ENCODE measurements at regions not wholly inside any gene's neighbourhood (a gene's known extent, or its start where the extent isn't known, plus 50 kb on each side); places are given as distances from the start of the nearest gene placed in this dataset.
A peak's percentile ranks its signal among the peaks of the same experiment; 100 is the strongest.
"Not testable (repeated sequence)": the region's sequence is repeated elsewhere in the genome, so short reads cannot be mapped to it uniquely, and the experiment has no call there.

DNA sequence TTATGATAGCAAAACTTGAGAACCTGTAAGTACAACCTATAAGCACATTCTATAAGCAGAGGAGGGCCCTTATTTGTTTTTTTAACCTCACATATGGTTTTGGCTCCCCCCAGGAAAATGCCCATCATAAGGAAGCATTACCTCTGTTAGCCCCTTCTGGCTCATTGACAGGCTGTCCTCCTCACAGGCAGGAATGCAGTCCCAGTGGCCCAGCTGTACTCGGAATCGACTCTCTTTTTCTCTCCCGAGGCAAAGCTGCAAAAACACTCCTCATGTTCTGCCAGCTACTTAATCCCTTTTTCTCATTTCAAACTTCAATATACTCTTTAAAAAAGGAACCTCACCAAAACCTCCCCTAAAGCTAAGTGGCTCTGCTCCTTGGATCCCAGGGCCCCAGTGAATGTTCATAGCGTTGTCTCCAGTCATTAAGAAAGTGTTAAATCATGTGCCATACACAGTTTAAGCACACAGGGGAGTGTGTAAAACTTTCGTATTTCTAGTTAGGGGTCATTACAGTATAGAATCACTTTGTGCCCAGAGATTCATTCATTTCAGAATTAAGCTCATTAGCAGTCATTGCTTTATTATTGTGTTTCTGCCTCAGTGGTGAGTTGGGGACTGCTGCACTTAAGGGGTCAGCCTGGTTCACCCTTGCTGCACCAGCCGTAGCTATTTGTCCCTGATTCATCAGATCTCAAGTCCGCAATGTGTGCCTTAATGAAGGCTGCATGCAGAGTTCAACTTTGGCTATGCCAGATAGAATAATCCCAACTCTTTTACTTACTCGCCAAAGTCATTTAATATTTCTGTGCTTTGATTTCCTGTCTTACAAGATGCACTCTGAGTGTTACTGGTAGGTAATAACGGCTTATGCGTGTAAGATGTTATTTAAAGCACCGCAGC, 57.6 kb downstream of the JRKL start:
- no peak for FAIRE-seq

DNA sequence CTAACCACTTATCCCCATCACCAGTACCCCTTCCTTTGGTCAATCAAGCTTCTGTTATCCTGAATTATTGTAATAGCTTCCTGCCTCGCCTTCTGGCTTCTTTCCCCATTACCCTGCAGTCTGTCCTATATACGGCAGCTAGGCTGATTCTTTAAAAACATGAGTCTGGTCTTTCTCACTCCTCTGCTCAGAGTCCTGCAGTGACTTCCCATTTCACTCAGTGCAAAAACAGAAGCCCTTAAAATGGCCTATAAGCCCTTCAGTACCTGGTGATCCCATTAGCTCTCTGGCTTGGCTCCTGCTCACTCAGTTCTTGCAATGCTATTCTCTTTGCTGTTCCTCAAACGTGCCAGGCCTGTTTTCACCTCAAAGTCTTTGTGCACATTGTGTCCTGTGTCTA, 58.4 kb downstream of the JRKL start:
- FAIRE-seq, result no peak

DNA sequence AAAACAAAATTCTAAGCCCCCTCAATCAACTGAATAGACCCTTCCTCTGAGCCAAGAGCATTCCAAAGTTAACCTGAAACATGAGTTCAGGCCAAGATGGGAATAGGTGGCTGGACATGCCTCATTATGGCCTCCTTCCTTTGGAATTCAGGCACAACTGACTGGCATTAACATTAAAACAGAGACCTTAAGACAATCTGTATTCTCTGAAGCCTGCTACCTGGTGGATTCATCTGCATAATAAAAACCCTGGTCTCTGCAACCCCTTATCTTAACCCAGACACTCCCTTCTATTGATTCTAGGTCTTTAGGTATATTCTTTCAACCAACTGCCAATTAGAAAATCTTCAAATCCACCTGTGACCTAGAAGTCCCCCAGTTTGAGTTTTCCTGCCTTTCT, 66.3 kb downstream of the JRKL start:
- no peak for FAIRE-seq

DNA sequence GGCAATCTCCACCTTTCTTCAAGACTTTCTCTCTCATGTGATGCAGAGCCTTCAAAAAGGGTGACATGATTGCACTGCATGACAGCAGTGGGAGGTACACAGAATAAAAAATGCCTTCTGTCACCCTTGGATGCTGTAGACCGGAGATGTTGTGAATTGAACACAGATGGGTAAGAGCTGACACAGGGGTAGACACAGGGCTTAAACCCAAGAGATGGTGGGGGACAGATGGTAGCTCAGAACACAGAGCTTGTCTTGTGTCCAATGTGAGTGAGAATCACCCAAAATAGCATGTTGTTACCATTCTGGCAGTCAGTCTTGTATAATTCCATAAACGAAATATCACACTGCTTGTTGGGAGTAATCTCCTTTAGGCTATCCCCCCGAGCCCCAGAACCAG, 69.9 kb downstream of the JRKL start:
- no peak for FAIRE-seq

DNA sequence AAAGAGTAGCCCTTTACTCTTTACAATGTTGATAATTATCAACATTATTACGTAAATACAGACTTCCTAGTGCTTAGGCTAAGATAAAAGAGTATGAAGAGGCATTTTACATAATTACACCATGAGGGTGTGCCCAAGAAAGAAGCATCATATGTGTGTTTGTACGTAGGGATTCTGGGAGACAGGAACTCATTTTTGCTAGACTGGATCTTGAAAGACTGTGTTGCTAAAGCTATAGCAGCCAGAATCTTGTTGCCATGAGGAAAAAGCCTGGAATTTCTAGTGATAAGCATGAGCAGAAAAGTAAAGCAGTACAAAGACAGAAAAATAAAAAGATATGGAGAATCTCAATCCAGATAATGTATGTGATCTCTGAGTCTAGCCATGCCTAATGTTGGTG, 72.1 kb downstream of the JRKL start:
- FAIRE-seq, result no peak

DNA sequence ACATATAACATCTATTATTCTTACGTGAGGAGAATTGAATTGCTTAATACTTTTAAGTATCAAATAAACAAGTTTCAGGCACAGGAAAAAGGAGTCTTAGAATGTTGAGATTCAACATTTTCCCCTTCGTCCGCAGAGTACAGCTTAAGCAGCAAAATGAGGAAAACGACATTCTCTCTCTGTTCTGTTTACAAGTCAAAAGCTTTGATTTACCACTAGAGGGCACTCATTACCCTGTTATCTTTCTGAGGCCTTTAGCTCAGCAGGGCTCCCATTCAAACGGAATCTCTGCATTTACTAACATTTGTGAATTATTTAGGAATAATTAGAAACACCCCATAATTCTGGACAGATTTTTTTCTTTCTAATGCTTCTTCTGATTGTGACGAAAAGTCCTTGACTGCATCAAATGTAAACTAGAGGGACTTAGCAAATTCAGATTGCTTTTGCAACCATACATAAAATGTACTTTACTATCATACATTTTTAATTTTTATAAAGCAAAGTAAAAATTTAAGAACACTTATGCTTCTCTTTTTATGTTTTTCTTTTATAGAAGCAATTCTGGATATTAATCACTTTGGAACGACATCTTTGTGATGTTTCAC, 75.0 kb downstream of the JRKL start:
- peak; percentile 79 for FAIRE-seq

DNA sequence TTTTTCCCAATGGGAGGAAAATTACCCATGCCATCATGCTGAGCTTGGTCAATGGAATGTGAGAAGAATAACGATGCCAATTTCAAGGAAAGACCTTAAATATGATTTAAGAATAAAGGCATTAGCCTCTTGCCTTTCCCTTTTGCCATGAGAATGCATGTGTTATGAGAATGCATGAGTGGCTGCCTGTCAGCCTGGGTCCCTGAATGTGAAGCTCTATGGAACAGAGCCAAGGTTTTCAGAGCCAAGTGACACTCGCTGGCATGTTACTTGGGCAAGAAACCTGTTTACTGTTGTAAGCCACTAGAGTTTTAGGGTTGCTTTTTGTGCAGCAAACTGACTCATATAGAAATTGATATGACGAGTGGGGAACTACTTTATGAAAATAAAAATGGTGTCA, 75.7 kb downstream of the JRKL start:
- no peak for FAIRE-seq

DNA sequence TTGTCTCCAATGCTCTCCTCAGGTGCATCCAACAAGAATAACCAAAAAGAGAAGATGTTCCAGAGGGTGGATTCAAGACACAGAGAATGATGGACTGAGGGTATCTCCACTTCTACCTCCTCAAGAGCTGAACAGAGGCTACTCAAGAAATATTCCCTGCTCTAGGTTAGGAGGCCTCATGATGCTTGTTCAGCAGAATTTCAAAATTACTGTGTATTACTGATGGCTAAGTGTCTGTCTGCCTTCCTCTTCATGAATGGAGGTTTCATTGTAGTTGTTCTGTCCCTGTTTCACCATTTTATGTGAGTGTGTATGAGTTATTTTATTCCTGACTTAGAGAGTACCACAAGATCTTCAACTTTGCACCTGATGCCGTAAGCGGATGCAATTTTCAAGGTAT, 76.8 kb downstream of the JRKL start:
- no peak for FAIRE-seq

DNA sequence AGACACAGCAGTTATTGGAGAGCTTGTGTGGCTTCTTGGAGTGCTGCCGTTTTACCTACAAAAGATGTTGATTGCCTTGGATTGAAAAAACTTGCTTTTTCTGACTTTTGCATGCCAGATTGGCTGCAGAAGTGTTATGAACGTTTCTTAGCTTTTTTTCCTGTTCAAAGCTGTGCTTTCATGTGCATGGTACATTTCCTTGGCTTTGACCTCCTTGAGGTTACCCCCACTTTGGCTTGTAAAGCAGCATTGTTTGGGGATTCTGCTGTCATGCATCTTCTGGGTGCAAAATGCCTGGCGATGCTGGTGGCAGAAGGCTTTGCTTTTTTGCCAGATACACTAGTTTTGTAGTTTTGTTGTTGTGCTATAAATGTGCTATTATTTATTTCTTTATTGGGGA, 80.0 kb downstream of the JRKL start:
- no peak for FAIRE-seq

DNA sequence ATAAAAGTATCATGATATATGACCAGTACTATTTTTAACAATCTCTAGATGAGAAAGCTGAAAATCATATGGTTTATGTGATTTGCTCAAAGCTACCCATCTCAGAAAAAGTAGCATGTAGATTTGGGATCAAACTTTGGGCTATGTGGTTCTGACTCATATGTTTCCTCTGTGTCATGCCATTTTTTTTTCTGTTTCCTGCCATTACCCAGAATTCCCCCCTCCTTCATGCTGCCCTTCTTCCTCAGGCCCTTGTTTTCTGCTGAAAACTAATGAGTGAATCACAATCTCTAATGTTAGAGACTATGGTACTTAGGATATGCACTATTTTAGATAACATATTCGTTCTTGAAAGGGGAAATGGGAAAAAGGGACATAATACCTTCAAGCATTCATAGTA, 80.7 kb downstream of the JRKL start:
- no peak for FAIRE-seq

DNA sequence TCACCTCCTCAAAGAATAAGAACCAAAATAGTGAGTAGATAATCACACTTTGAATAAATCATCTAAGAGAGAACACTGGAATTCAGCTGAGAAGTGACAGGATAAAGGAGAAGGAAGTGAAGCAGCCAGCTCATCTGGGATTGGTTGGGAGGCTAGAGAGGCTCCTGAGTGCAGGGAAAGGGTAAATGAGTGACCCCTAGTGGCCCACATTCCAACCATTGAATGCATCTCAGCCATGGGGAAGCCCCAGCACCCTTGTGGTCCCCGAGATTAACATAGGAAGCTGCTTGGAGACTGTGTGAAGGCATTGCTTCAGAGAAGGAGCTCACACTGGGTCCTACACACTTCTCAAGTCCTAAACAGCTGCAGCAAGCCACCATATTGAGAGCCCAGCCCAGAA, 82.3 kb downstream of the JRKL start:
- FAIRE-seq, result no peak

DNA sequence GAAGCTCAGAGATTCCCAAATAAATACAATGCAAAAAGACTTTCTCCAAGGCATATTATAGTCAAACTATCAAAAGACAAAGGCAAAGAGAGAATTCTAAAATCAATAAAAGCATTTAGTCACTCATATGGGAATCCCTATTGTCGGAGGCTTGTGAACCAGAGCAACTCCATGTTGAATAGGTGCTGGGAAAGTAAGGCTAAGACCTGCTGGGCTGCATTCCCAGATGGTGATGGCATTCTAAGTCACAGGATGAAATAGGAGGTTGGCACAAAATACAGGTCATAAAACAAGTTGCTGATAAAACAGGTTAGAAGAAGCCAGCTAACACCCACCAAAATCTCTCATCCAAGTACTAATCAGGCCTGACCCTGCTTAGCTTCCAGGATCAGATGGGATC, 84.5 kb downstream of the JRKL start:
- FAIRE-seq, result no peak

DNA sequence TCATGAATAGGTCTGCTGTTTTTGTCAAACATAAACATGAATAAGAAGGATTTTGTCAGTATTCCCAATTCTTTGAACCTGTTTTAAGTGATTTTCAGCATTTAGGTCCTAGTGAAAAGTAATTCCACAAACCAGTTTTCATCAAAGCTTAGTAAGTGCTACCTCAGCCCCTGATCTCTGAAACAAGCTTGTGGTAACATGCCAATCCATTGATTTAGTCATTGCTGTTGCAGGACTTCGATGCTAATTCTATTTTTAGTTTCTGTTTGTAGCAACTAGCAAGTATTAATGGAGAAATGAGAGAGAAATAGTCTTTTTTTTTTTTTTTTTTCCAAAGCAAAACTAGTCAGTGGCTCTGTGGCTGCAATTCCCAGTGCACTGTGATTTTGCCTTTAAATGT, 91.4 kb downstream of the JRKL start:
- FAIRE-seq, result no peak

DNA sequence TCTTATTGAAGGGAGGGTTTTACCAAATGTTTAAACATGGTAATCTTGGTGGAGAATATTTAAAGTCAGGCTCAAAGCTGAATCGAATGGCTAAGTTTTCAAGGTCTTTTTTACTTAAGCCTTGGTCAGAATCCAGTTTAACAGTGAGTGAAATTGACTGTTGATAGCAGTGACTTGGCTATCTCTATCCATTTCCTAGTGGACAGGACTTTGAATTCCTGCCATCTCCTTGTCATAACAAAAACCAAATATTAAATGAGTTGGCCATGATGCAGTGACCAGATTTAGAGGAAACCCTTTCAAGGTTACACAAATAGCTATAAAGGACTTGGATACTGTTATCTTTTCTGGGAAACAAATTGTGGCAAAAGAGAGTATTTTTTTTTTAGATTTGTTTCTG, 92.0 kb downstream of the JRKL start:
- FAIRE-seq, result no peak

DNA sequence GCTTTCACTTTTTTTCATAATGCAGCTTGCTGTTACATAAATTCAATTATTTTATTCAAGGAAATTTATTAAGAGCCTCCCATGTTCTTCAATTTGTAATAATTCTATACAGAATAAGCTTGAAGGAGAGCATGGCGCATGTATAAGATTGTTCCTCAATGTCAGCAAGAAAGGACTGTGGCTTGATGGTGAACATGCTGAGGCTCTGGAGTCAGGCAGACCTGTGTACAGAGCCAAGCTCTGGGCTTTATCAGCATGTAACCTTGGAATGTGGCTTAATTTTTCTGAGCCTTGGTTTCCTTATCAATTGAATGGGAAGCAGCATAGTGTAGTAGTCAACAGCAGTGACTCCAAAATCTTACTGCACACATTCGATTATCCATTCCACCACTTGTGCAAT, 92.4 kb downstream of the JRKL start:
- no peak for FAIRE-seq

DNA sequence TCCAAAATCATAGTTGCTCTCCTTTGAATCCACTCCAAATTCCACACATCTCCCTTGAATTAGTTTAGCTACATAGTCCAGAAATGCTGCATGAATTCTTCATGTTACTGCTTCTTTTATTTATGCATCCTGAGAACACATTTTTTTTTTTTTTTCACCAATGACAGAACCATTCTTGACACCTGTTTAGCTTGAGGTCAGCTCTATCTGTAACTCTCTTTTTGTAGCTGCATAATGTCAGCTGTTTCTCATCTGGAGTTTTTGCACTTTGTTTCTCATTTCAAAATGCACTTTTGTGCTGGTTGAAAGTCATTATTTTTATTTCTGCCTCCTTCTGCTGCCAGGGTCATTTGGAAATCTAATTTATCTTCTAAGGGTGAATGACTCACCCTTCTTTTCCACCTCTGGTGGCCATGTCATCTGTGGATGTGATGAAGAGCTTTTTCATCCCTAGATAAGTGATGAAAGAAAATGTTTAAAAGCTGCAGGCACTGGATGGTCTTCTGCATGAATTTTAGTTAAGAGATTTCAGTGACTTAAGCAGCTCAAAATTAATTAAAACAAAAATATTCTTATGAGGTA, 93.7 kb downstream of the JRKL start:
- FAIRE-seq, result no peak

DNA sequence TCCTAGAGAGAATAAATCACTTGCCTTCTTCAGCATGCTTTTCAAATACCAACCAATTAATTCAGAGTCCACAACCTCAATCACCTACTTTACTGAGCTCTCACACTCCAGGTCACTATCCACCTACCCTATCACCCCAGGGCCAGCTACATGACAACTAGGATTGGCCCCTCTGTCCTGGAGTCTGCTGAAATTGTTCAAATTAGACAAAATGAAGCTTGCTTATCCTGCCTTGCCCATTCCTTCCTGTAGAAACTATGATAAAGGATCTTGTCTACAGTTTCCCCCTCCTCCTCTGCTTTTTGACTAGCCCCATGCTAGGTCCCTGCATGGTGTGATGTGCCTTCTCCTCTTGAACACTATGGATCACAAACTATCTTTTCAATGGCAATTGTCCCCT, 94.5 kb downstream of the JRKL start:
- no peak for FAIRE-seq

DNA sequence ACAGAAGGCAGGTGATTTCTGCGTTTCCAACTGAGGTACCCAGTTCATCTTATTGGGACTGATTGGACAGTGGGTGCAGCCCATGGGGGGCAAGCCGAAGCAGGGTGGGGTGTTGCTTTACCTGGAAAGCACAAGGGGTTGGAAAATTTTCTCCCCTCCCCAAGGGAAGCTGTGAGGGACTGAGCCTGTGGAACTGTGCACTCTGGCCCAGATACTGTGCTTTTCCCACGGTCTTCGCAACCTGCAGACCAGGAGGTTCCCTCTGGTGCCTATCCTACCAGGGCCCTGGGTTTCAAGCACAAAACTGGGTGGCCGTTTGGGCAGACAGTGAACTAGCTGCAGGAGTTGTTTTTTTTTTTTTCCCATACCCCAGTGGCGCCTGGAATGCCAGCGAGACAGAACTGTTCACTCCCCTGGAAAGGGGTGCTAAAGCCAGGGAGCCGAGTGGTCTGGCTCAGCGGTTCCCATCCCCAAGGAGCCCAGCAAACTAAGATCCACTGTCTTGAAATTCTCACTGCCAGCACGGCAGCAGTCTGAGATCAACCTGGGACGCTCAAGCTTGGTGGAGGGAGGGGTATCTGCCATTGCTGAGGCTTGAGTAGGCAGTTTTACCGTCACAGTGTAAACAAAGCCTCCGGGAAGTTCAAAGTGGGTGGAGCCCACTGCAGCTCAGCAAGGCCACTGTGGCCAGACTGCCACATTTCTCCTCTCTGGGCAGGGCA, 97.2 kb downstream of the JRKL start:
- FAIRE-seq, result no peak

DNA sequence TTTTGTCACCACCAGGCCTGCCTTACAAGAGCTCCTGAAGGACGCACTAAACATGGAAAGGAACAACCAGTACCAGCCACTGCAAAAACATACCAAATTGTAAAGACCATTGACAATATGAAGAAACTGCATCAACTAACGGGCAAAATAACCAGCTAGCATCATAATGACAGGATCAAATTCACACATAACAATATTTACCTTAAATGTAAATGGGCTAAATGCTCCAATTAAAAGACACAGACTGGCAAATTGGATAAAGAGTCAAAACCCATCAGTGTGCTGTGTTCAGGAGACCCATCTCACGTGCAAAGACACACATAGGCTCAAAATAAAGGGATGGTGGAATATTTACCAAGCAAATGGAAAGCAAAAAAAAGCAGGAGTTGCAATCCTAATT, 99.1 kb downstream of the JRKL start:
- FAIRE-seq, result not testable (repeated sequence)

DNA sequence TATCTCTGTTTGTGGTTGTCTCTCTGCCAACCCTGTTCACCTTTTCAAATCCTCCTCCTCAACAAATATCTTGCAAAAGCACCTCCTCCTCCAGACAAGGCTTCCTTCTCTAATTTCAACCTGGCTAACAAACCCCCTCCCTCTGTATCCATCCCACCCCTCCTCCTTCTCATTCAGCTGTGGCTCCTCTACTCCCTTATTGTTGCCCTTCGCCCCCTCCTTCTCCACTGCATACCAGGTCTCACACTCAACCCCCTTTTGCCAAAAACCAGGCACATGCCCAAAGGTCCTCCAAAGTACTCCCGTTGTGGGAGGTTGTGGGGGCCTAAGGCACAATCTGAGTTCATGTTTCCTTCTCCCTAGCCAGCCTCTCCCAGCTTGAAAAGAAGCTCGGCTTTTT, 110.6 kb downstream of the JRKL start:
- FAIRE-seq, result no peak

DNA sequence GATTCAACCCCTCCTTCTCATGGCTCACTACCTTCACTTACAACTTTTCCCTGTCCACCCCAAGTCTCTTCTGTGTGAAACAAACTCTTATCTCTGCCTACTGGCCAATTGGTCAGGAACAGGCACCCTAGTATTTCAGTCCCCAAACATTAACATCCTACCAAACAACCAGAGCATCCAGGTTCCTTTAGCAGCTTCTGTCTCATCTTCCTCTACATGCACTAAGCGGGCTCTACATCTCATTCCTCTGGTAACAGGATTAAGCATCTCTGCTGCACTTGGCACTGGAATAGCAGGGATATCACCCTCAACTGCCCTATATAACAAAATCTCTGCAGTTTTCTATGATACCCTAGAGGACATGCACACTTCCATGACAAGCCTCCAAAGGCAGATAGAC, 116.2 kb downstream of the JRKL start:
- FAIRE-seq, result no peak

DNA sequence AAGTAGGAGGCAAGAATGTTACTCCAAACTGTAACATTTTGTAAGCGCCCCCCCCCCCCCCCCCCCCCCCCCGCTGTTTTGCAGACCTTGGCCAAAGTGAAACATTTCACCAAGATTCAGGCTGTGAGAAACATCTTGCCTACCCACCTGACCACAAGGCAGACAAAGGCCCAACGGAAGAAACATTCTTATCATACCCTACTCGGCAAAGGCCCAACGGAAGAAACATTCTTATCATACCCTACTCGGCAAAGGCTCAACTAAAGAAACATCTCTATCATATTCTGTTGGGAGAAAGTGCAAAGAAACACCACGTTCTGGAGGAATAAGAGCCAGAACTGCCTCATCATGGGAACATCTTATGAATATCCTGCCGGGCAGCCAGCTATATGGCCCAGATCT, 117.1 kb downstream of the JRKL start:
- FAIRE-seq, result no peak

DNA sequence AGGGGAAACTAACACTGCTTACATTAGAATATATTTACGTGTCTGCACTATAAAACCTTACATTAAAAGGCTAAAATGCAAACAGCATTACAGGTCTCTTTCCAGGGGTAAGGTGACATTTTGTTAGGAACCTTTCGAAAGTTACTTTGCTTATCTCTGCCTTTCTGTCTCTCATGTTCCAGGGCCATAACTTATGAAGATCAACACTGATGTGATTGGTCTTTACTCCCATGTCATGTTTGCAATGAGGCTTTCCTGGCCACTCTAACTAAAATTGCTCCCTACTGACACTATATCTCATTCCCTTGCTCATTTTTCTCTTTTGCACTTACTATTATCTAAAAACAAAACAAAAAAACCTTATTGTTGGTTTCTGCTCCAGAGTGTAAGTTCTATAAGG, 119.0 kb downstream of the JRKL start:
- no peak for FAIRE-seq

DNA sequence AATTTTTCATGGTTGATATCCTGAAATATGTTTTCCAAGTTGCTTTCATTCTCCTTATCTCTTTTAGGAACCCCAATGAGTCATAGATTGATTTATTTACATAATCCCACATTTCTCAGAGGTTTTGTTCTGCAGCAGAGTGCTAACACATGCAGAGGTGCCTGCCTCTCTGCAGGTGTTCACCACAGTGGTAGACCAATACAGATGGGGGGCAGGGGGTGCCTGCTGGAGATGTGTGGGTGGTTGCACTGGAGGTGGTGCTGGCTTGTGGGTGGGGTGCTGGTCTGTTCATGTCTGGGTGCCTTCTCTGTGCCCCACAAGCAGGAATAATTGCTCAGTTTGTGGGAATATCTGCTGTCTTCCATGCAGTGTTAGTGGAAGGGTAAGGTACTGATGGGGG, 131.1 kb downstream of the JRKL start:
- no peak for FAIRE-seq

Data from G401.6 (cell line).